ENCODE measurements at regions not wholly inside any gene's neighbourhood (a gene's known extent, or its start where the extent isn't known, plus 50 kb on each side); places are given as distances from the start of the nearest gene placed in this dataset.
"Not testable (repeated sequence)": the region's sequence is repeated elsewhere in the genome, so short reads cannot be mapped to it uniquely, and the experiment has no call there.

GRCh38 chr2:111435553-111436310, 315.0 kb downstream of the BCL2L11 start:
- not testable (repeated sequence) for TF ChIP-seq BACH2 (CRISPR knock-in tag; IDR thresholded peaks at IDR 0.05; ENCODE audit: borderline replicate concordance); CSDC2 (CRISPR knock-in tag; IDR thresholded peaks at IDR 0.05); PATZ1 (CRISPR knock-in tag; IDR thresholded peaks at IDR 0.05; ENCODE audit: borderline replicate concordance); ARNTL (CRISPR knock-in tag; IDR thresholded peaks at IDR 0.05; ENCODE audit: borderline replicate concordance, low read depth); CSRNP3 (CRISPR knock-in tag; IDR thresholded peaks at IDR 0.05); ZNF565 (CRISPR knock-in tag; conservative IDR thresholded peaks at IDR 0.05; ENCODE audit: low read depth); ZFP3 (CRISPR knock-in tag; IDR thresholded peaks at IDR 0.05); RARB (CRISPR knock-in tag; IDR thresholded peaks at IDR 0.05); PPARA (CRISPR knock-in tag; IDR thresholded peaks at IDR 0.05; ENCODE audit: borderline replicate concordance); ZFP30 (CRISPR knock-in tag; IDR thresholded peaks at IDR 0.05)

All from SK-N-SH treated with all-trans-retinoic acid at 6 μM for 48 hours (cell line).